HepG2 (cell line): ENCODE measurements at regions not wholly inside any gene's neighbourhood (a gene's known extent, or its start where the extent isn't known, plus 50 kb on each side); places are given as distances from the start of the nearest gene placed in this dataset.
A peak's percentile ranks its signal among the peaks of the same experiment; 100 is the strongest.

ENCODE experiments used
- ATAC-seq: fragments of 200-7000 bp; cut with Tn5 transposase; 3 replicates; pipeline ENCODE4 v1.9.1; 2020; ENCODE audit warnings: mild to moderate bottlenecking, moderate library complexity
- BruUV-seq: library from RNA; stranded (reverse); fragments of 400-500 nt; replicated peaks from 2 replicates; lab custom pipeline; 2021; lab: Mats Ljungman, UMichigan
- CTCF ChIA-PET: fragments of 300-600 bp; formaldehyde crosslinking; extraction: SDS; loops from one replicate; lab custom pipeline; 2021; ENCODE audit warnings: low total read pairs, inconsistent platforms, low intra/inter-chr PET ratio; lab: Yijun Ruan, JAX
- POLR2A ChIA-PET: fragments of 350-600 bp; sonication (Branson Sonifier 250); formaldehyde crosslinking; loops from one replicate; lab custom pipeline; 2020; ENCODE audit warnings: antibody characterized with exemption, inconsistent platforms; lab: Yijun Ruan, JAX
- DNase-seq: peaks from one replicate; pipeline ENCODE4 v3.0.0-alpha.2; 2015; ENCODE audit warnings: low spot score
- FAIRE-seq: peaks from 3 replicates; lab custom pipeline; 2011; peaks lifted over from hg19 to GRCh38; lab: Jason Lieb, UNC
- H2AFZ ChIP-seq: one replicate; pipeline ENCODE4 v1.6.1; 2011; ENCODE audit warnings: low read length, inconsistent platforms
- H3K27ac ChIP-seq: fragments of 300-600 bp; 3 replicates; pipeline ENCODE4 v1.8.0; 2011; ENCODE audit warnings: mixed run types, mild to moderate bottlenecking, mixed read lengths, low read length, inconsistent platforms; ENCODE audit not compliant: insufficient read depth; ENCODE audit errors: extremely low read length
- H3K27me3 ChIP-seq, 2 experiments: fragments of 200-600 bp in 1 of 2; 2 replicates in 1 of 2; 3 replicates in 1 of 2; pipeline versions ENCODE4 v1.6.0 to v1.8.0; 2011; ENCODE audit warnings: low read length in 2 of 2, mild to moderate bottlenecking in 2 of 2, moderate library complexity in 2 of 2, inconsistent platforms in 1 of 2; ENCODE audit not compliant: insufficient read depth in 2 of 2, control insufficient read depth in 1 of 2
- H3K36me3 ChIP-seq, 2 experiments: fragments of 200-600 bp in 1 of 2; replicated peaks in 1 of 2; 2 replicates in 1 of 2; 3 replicates in 1 of 2; pipeline versions ENCODE4 v1.5.1 to v1.8.0; 2011; ENCODE audit warnings: low read length in 2 of 2, inconsistent platforms in 1 of 2; ENCODE audit not compliant: insufficient read depth in 2 of 2, control insufficient read depth in 1 of 2
- H3K4me1 ChIP-seq: 2 replicates; pipeline ENCODE4 v1.5.1; 2012; ENCODE audit warnings: low read length, inconsistent platforms; ENCODE audit not compliant: insufficient read depth
- H3K4me2 ChIP-seq: 2 replicates; pipeline ENCODE4 v1.6.0; 2011; ENCODE audit warnings: low read depth, low read length, inconsistent platforms
- H3K4me3 ChIP-seq, 3 experiments: fragments of 200-600 bp in 1 of 3; sonication (generic), shearing (Covaris generic) in 1 of 3; replicated peaks in 1 of 3; 2 replicates each; pipeline ENCODE4 v1.5.1; 2011 to 2016; ENCODE audit warnings: low read length in 3 of 3, inconsistent platforms in 2 of 3, low read depth in 2 of 3, mild to moderate bottlenecking in 2 of 3, control low read depth in 1 of 3, mixed read lengths in 1 of 3; ENCODE audit not compliant: insufficient read depth in 1 of 3
- H3K79me2 ChIP-seq: one replicate; pipeline ENCODE4 v1.6.1; 2011; ENCODE audit warnings: low read length, inconsistent platforms; ENCODE audit not compliant: insufficient read depth
- H3K9ac ChIP-seq: 2 replicates; pipeline ENCODE4 v1.6.0; 2011; ENCODE audit warnings: mild to moderate bottlenecking, low read depth, low read length, inconsistent platforms; ENCODE audit not compliant: insufficient read depth
- H3K9me3 ChIP-seq: 2 replicates; pipeline ENCODE4 v1.5.1; 2012; ENCODE audit warnings: mild to moderate bottlenecking, low read length
- H4K20me1 ChIP-seq: 2 replicates; pipeline ENCODE4 v1.6.0; 2011; ENCODE audit warnings: inconsistent platforms, mild to moderate bottlenecking, low read length, moderate library complexity; ENCODE audit not compliant: insufficient read depth
- ATF6 ChIP-seq: sonication (generic); formaldehyde crosslinking; conservative IDR thresholded peaks from 2 replicates; pipeline ENCODE4 v1.4.0; 2020; ENCODE audit warnings: missing genetic modification reagents
- ATF7 ChIP-seq, 2 experiments: fragments of 450-650 bp in 1 of 2; sonication (generic) in 1 of 2; formaldehyde crosslinking in 1 of 2; IDR thresholded peaks; 2 replicates each; pipeline versions ENCODE4 v1.4.0 to v1.6.1; 2016 to 2020; ENCODE audit warnings: antibody characterized with exemption in 1 of 2, mild to moderate bottlenecking in 1 of 2, missing genetic modification reagents in 1 of 2
- ATM ChIP-seq: fragments of 450-650 bp; IDR thresholded peaks from 2 replicates; pipeline ENCODE4 v1.7.1; 2017; ENCODE audit warnings: mild to moderate bottlenecking, borderline replicate concordance
- CEBPB ChIP-seq: IDR thresholded peaks from 2 replicates; pipeline ENCODE4 v1.6.1; 2011; ENCODE audit warnings: low read depth, low read length, improper control_type of control experiment, borderline replicate concordance
- PAWR ChIP-seq: sonication (generic); formaldehyde crosslinking; IDR thresholded peaks from 2 replicates; pipeline ENCODE4 v1.4.0; 2020; ENCODE audit warnings: missing genetic modification reagents, mild to moderate bottlenecking, borderline replicate concordance
- ZMYM4 ChIP-seq: sonication (generic); formaldehyde crosslinking; IDR thresholded peaks from 2 replicates; pipeline ENCODE4 v1.8.1; 2023; ENCODE audit warnings: mild to moderate bottlenecking, missing genetic modification reagents
- ZNF136 ChIP-seq: sonication (generic); formaldehyde crosslinking; IDR thresholded peaks from 2 replicates; pipeline ENCODE4 v1.8.1; 2022; ENCODE audit warnings: low read depth, mild to moderate bottlenecking, moderate library complexity, missing genetic modification reagents
- ZNF329 ChIP-seq: sonication (generic); formaldehyde crosslinking; IDR thresholded peaks from 2 replicates; pipeline ENCODE4 v1.9.0; 2021; ENCODE audit warnings: low read depth, mild to moderate bottlenecking, missing genetic modification reagents
- ZNF704 ChIP-seq: sonication (generic); formaldehyde crosslinking; IDR thresholded peaks from 2 replicates; pipeline ENCODE4 v1.8.1; 2023; ENCODE audit warnings: mild to moderate bottlenecking, inconsistent platforms, moderate library complexity, missing genetic modification reagents, borderline replicate concordance
- ZNF75D ChIP-seq: sonication (generic); formaldehyde crosslinking; IDR thresholded peaks from 2 replicates; pipeline ENCODE4 v1.8.1; 2023; ENCODE audit warnings: missing genetic modification reagents, mild to moderate bottlenecking, borderline replicate concordance
- ZNF766 ChIP-seq: sonication (generic); formaldehyde crosslinking; IDR thresholded peaks from 2 replicates; pipeline ENCODE4 v1.5.0; 2020; ENCODE audit warnings: missing genetic modification reagents, borderline replicate concordance
- WGBS: methylation state at CpG from one replicate; pipeline ENCODE4 v1.1.6; 2017; ENCODE audit warnings: low lambda C conversion rate; 5-methylcytosine and 5-hydroxymethylcytosine counted together
- in situ Hi-C: cut with HindIII; loops from 2 replicates; pipeline ENCODE4 v1.10.0; 2017; ENCODE audit warnings: low pct_unique_long_range_greater_than_20kb; ENCODE audit not compliant: extremely low pct_ligation_motif_present
- intact Hi-C: fragments of 100-400 bp; cut with micrococcal nuclease; formaldehyde crosslinking; loops from one replicate; pipeline ENCODE4 v1.10.0; 2022; ENCODE audit not compliant: unreplicated experiment

GRCh38 chr4:29319663-29320340 is 1400.4 kb upstream of the PCDH7 start:
- Histone ChIP-seq H3K4me1 (no peaks in the 10 kb centered on the region), H2AFZ (no peak overlapping the region), H4K20me1 (no peaks in the 10 kb centered on the region), H3K36me3 (no peaks in the 10 kb centered on the region), H3K27ac (no peak overlapping the region), H3K9me3 (peaks cover 45% of the 10 kb centered on the region), H3K9ac (no peak overlapping the region), H3K27me3 (no peaks in the 10 kb centered on the region), H3K4me3 (no peak overlapping the region), H3K4me2 (no peak overlapping the region), H3K79me2 (no peaks in the 10 kb centered on the region)
- WGBS = 1% methylated on average over 2 of the region's 2 CpGs
- no peak for FAIRE-seq
- ChIA-PET CTCF (no interaction called here), POLR2A (no interaction called here)
- ATAC-seq = no peak
- in situ Hi-C loops = no loop called here
- TF ChIP-seq ATM (no peak), PAWR (CRISPR knock-in tag) (no peak), ATF6 (CRISPR knock-in tag) (no peak), CEBPB (peak; percentile 54; the same call in 1 of the 2 replicates), ZMYM4 (CRISPR knock-in tag) (no peak), ZNF704 (CRISPR knock-in tag) (no peak), ATF7 (IDR thresholded peaks at IDR 0.05) (peak; percentile 19; the same call in 1 of the 2 replicates), ATF7 (CRISPR knock-in tag; IDR thresholded peaks at IDR 0.05) (no peak), ZNF766 (no peak), ZNF136 (no peak), ZNF329 (no peak), ZNF75D (CRISPR knock-in tag) (no peak)
- DNase-seq = no peak
- intact Hi-C loops = loop anchor here (5.0 kb wide), 1 partner anchor 1157 kb away; no protein-coding TSS in a partner anchor
- BruUV-seq = no TSS peak
